ENCODE measurements at regions not wholly inside any gene's neighbourhood (a gene's known extent, or its start where the extent isn't known, plus 50 kb on each side); places are given as distances from the start of the nearest gene placed in this dataset.
"Not testable (repeated sequence)": the region's sequence is repeated elsewhere in the genome, so short reads cannot be mapped to it uniquely, and the experiment has no call there.

- DNase-seq = no peak
Measured at GRCh38 chr21:17082843-17083483, 429.9 kb upstream of the CXADR start.

DNA sequence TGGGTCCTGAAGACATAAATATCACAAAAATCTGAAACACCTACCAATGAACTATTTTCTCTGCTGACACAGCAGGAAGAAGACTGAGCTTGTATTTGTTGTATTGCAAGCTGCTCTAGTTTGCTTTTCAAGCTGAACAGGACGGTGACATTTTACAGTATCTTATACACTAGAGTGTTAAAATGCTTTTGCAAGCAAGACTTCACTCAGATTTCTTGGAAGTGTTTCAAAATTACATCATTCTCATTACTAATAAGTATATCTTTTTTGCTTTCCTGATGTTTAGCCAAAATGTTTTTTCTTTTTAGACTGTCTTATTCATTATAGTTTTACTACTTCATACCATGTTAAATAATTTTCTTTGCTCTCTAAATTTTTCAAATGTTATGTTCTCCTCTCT lies 427.1 kb upstream of the CXADR start:
- no peak for DNase-seq

DNA sequence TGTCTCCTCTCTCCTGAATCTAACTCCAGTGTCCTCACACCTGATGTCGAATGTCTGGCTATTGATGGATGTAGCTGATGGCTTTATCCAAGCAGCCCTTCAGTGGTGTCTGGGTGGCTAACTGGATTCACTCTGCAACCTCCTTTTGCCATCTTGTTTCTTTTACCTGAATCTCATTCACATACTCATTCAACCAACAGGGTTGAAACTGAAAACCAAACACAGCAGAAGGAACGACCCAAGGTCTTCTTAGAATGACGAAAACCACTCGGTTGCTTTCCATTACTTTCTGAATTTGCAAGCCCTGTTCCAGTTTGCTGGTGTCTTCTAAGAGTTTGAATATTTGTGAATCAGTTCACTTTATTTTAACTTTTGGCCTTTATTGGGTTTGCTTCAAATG lies 424.3 kb upstream of the CXADR start:
- no peak for DNase-seq

DNA sequence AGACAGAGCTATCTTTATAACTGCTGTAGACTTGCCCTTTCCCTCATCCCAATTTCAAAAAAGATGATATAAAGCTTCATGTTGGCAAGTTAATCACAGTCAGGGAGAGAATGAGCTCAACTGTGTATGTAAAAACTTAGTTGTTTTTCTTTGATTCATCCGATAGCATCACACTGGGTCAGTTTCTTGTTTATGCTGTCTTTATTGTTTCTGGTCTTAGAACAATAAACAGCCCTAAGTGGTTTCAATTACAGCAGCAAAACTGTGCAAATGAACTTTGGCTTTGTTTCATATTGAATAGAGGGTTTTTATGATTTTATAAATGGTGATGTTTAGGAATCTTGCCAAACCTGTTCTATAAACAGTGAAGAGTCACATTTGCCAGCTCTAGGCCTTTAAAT lies 423.8 kb upstream of the CXADR start:
- no peak for DNase-seq

DNA sequence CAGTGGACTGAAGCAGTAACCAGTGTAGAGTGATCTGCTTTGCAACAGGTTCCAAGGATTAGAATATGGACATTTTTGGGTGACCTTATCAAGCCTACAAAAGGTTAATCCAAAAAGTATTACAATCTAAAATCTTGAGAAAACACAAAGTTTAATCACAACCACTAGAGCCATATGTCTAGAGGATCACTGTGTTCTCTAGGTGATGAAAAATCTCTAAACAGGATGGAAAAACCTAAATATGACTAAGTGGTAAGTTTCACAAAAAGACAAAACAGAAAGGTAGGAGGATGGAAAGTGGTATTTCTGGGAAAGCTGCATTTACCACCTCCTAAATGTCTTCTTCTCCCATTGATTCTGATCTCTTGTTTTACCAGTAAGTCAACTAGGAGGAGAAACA lies 411.1 kb upstream of the CXADR start:
- DNase-seq = no peak

DNA sequence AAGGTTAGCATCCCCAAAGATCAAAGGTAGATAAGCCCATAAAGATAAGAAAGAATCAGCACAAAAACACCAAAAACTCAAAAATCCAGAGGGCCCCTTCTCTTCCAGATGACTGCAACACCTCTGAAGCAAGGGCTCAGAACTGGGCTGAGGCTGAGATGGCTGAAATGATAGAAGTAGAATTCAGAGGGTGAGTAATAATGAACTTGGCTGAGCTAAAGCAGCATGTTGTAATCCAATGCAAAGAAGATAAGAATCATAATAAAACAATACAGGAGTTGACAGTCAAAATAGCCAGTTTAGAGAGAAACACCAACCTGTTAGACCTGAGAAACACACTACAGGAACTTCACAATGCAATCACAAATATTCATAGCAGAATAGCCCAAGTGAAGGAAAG lies 406.9 kb upstream of the CXADR start:
- DNase-seq = no peak

DNA sequence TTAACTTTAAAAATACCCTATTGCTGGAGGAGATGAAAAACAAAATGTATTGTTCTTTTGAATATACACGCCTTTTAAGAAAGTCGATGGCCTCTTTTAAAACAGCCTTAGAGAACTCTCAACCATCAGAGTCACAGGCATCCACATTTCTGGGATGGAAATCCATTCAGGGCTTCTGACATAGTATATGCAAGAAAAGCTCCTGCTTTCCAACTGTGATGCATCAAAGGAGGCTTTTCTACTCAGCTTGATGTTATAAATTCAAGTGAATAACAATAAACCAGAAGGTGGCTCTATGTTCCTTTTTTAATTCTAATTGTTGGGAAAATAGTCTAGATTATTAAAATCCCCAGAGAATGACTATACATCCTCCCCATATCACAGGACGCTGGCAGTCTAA lies 398.8 kb upstream of the CXADR start:
- no peak for DNase-seq

- DNase-seq = no peak
Measured at GRCh38 chr21:17118638-17119384, 394.0 kb upstream of the CXADR start.

GRCh38 chr21:17119466-17120297 lies 393.2 kb upstream of the CXADR start:
- no peak for DNase-seq

DNA sequence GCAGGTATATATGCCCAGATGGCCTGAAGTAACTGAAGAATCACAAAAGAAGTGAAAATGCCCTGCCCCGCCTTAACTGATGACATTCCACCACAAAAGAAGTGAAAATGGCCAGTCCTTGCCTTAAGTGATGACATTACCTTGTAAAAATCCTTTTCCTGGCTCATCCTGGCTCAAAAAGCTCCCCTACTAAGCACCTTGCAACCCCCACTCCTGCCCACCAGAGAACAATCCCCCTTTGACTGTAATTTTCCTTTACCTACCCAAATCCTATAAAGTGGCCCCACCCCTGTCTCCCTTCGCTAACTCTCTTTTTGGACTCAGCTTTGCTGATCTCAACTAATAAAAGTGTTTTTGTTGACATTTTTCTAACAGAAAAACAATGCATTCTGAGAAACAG lies 385.4 kb upstream of the CXADR start:
- not testable (repeated sequence) for DNase-seq

DNA sequence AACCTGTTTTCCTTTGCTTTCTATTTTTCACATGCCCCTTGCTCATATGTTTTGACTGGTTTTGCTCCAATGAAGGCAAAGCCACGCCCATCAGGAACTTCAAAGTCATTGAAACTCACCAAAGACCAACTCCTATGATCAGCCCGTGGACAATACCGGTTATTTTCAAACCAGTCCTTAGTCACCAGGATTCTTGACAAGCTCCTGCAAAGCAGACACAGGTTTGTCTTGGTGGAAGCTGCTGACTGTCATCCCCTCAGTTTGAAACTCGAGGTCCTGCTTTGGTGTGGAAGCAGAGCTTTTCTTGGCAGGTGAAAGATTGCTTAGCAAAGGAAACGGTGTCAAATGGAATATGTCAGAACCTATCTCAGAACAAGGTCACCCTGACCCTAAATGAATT lies 384.7 kb upstream of the CXADR start:
- DNase-seq = no peak

DNA sequence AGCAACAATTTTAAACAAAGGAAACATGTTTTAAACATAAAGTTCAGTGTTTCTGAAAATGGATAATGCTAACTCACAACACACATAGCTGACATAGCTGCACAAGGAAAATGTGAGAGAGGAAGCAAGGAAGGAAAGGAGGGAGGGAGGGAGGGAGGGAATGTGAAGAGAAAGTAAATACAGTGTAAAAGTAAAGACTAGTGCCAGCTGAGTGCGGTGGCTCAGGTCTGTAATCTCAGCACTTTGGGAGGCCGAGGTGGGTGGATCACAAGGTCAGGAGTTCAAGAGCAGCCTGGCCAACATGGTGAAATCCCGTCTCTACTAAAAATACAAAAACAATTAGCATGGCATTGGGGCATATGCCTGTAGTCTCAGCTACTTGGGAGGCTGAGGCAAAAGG lies 373.7 kb upstream of the CXADR start:
- DNase-seq = peak in 1 of 5 experiments; percentile 4

DNA sequence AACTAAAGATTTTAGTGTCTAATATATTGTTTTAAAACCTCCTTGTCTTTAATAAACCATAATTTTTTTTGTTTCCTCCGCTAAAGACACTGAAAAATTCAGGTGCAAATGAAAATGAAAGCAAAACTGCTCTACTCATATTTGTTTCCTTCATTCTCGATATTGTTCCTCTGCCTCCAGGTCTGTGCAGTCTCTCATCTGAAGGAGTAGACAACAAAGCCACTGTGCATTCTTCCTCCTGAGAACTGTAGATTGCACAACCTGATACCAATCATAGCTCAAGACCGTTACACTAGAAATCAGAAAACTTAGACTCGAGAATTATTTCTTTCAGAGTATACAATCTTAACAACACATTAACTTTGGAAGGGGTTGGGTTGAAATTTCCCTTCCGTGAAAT lies 373.1 kb upstream of the CXADR start:
- DNase-seq = peak in 1 of 5 experiments; percentile 60

DNA sequence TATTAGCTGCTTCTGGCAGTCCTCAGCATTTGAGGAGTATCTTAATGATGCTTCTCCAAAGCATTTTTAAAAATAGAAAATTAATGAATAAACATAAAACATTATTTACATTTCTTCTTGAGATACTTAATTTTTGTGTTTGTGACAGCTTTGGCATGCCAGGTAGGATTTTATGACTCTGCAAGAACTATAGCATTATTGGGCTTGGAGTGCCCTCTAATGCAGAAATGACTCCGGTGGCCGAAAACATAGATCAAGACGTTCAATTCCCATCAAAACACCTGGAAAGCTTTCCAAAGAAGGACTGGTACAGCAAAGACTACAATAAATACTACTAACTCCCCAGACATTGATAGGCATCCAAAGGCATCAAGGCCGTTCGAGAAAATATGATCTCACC lies 366.4 kb upstream of the CXADR start:
- DNase-seq = no peak

DNA sequence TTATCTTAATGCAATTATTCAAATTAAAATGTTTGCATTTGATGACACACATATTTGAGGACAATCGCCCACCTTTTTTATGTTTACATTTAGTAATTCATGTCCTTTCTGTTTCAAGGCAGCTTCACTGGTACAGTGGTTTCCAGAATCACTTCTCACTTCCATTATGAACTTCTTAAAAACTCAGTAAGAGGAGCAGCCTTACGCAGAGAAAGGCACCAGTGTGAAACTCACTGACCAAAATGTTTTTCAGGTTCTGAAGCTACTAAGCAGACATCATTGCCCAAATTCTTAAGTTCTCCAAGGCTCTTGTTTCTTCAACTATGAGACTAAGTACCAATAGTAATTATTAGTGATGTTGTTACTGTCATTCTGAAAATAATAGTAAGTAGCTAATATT lies 353.1 kb upstream of the CXADR start:
- no peak for DNase-seq

- DNase-seq = no peak
Measured at GRCh38 chr21:17185674-17186073, 327.2 kb upstream of the CXADR start.

GRCh38 chr21:17189963-17190362 lies 322.9 kb upstream of the CXADR start:
- DNase-seq = no peak

GRCh38 chr21:17191346-17191993 lies 321.4 kb upstream of the CXADR start:
- no peak for DNase-seq

DNA sequence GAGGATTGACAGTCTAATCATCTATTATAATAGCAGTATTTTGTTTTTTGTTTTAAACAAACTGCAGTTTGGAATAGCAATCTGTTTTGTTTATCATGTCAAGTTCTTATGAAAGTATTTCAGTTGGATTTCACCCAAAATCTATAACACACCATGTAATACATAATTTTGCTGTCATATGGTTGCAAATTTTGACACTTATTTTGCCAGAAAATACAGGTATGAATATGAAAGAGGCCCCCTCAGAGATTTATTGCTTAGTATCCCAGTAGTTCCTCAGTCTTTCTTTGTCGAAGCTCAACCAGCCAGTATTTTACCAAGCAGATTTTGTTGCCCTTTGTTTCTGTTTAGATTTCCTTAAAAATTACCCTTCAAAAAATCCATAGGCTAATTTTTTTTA lies 317.5 kb upstream of the CXADR start:
- no peak for DNase-seq

GRCh38 chr21:17195976-17196375 lies 316.9 kb upstream of the CXADR start:
- DNase-seq = no peak

GRCh38 chr21:17196623-17197022 lies 316.2 kb upstream of the CXADR start:
- DNase-seq = no peak

GRCh38 chr21:17197996-17198395 lies 314.8 kb upstream of the CXADR start:
- no peak for DNase-seq

GRCh38 chr21:17200250-17200649 lies 312.6 kb upstream of the CXADR start:
- no peak for DNase-seq

All from T-helper 2 cell (primary cell).